M059J (cell line): ENCODE measurements at regions not wholly inside any gene's neighbourhood (a gene's known extent, or its start where the extent isn't known, plus 50 kb on each side); places are given as distances from the start of the nearest gene placed in this dataset.
"Not testable (repeated sequence)": the region's sequence is repeated elsewhere in the genome, so short reads cannot be mapped to it uniquely, and the experiment has no call there.

Experiments
- DNase-seq: peaks from one replicate; pipeline ENCODE4 v3.0.0-alpha.2; 2012; ENCODE audit warnings: low read depth

DNA sequence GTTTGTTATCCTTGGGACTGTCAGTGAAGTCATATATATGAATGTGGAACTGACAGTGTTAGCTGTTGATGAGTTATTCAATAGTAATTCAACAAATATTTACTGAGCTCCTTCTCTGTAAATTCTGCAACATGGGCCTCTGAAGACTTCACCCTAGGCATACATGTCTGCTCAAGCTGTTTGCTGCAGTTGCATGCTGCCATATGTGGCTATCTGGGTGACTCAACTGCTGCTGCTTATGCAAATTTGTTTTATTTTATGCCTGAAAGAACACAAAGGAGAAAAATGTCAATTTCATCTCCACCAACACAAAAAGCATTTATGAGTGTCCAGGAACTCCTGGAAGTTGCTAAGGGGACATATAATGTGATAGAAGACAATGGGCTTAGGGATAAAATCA is 417.6 kb downstream of the AASDHPPT start:
- peak; percentile 64 for DNase-seq

DNA sequence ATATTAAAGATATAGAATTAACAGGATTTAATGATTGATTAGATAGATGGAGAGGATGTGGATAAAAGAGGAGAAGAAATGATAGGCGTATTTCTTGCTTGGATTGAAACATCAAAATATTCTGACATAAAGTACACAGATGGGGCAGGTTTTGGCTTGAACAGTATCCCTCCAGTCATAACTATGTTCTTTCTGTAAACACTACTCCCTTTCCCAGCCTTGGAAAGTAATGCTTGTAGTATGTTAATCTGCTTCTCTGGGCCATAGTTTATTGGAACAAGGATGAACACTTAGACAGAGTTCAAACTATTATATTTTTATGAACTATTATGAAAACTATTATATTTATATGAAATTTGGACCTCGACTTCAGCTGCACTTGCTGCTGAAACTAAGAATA is 419.2 kb downstream of the AASDHPPT start:
- no peak for DNase-seq

DNA sequence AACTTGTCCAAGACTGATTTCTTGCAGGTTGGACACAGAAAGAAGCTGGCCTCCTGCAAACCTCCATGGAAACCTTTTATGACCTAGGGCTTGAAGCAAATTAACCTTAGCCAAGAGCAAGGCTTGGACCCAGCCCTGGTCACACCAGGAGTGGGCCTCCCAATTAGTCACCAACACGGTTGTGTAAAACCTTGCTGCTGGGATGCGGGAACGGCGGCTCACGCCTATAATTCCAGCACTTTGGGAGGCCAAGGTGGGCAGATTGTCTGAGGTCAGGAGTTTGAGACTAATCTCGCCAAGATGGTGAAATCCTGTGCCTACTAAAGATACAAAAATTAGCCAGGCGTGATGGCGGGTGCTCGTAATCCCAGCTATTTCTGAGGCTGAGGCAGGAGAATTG is 419.9 kb downstream of the AASDHPPT start:
- no peak for DNase-seq

DNA sequence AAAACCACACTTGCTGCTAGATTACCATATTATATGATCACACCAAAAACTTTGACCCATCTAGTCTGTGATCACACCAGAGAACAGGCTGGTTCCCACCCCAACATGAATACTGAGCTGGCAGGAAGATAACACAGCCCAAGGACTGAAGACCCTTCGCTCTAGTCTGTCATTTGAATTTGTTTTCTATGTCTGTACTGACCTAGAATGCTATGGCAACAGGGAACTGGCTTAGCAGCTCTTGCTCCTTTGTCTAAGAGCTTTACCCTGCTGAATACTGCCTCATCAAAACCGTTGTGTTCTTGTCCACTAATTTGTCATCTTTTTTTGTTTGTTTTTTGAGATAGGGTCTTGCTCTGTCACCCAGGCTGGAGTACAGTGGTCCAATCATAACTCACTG is 420.4 kb downstream of the AASDHPPT start:
- DNase-seq = no peak

DNA sequence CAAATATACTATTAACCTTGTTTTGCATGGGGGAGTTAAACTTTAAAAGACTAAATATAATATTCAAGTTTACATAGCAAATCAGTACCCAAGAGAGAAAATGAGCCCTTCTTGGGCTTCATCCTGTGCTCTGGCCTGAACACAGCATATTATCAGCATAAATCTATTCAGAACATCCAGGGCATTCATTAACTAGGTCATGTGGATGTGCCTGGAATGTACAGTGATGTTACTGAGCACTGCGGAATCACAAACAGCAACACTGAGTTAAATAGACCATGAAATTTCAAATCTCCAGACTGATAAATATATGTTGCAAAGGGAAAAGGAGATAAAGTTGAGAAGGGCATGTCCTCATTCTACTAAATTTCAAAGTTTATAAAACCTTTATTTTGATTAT is 426.4 kb downstream of the AASDHPPT start:
- DNase-seq = no peak

DNA sequence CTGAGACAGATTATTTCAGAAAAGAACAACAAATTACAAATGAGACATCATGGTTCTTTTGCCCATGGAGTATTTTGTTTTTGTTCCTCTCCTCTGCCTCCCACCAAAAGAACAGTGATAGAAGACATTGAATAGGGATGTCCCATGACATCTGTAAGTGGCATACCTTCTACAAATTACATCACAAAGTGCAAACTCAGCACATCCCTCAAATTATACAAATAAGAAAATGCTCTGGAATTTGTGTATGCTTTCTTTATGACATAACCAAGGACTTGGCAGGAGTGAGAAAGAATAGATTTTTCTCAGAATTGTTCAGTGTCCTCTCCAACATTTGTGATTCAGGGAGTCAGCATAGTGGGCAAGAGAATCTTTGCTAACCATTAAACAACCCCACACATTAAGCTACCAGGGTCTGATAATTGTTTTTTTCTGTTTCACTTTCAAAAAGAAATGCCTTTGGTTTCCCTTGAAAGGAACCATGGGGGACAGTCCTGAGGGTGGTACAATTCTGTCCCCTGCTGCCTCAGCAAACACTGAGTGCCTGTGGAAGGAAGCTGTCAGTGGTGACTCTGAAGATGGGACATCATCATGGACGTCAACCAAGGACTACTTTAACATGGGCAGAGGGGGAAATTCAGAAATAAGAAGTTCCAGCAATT is 430.3 kb downstream of the AASDHPPT start:
- no peak for DNase-seq

DNA sequence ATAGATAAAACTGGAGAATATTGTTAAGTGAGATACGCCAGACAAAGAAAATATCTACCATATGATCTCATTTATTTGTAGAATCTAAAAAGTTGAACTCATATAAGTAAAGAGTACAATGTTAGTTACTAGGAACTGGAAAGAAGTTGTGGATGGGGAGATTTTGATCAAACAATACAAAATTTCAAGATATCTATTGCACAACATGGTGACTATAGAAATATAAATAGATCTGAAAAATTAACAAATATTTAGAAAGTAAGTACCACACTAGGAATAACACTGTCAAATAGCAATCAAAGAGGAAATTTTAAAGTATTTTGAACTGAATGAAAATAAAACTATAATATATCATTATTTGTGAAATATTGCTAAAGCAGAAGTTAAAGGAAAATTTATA is 437.2 kb downstream of the AASDHPPT start:
- no peak for DNase-seq

DNA sequence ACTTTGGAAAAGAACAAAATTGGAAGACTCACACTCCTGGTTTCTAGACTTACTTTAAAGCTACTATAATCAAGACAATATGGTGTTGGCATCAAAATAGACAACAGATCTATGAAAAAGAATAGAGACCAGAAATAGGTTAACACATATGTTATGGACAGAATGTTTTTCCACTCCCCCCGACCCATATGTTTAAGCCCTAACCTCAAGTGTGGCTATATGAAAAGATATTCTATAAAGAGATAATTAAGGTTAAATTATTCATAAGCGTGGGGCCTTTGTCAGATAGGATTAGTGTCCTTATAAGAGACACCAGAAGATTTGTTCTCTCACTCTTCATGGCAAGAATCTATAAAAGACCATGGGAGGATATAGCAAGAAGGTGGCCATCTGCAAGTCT is 440.0 kb downstream of the AASDHPPT start:
- DNase-seq = no peak

DNA sequence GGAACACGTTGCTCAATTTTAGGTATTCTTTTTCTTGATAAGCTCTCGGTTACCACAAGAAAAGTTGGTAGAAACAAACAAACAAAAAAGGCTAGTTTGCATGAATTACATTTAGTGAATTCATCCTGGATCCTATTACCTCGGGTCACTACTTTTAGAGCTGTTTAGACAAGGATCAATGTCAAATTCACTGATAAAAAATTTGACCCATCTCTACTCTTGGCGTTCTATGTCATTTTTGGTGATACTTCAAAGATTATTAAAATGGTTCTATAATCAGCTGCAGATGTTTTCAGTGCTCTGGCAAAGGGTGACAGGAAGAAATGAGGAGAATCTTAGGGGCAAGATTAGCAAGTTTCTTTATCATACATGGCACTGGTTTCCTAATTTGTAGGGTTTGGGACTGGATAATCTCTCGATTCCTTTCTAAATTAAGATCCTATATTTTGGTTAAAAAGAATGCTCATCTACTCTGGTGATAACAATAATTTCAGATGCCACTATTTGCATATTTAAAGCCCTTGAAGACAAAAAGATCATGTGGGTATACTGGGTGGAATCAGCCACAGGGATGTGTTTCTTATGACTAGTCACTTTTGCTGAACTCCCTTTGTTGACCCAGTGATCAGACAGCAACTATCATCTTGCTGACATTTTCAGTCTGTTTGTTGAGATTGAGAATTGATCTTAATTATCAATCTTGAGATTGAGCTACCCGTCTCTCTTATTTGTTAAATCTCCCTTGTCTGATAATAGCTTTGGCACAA is 442.9 kb downstream of the AASDHPPT start:
- no peak for DNase-seq

DNA sequence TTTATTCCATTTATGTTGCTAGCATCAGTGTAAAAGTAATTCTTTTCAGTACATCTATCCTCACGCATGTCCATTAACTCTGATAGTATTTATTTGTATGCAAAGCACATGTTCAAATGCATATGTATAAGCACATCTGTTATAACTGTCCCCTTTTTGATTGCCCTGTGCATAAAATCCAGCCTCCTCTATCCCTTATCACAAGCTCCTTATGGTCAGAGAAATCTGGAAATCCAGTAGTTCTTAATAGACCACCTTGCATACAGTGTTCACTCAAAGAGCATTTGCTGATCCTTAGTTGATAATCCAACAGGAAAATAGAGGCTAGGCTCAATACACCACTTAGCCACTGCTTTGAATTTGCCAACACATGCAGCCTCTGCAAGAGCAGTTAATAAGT is 443.5 kb downstream of the AASDHPPT start:
- no peak for DNase-seq

DNA sequence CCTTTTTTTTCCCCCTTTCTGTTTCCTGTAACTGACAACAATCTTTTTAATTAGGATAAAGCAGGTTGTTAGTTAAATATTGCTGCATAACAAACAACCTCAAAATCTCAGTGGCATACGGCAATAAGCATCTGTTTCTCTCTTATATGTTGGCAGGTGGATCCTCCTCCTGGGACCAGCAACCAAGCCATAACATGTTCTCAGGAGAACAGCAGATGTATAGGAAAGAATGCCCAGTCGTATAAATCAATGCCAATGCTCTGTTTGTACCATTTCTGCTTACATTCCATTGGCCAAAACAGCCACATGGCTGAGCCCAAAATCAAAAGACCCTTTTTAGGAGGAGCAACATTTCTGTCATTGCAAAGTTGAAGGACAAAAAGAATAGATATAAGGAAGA is 445.7 kb downstream of the AASDHPPT start:
- DNase-seq = no peak

DNA sequence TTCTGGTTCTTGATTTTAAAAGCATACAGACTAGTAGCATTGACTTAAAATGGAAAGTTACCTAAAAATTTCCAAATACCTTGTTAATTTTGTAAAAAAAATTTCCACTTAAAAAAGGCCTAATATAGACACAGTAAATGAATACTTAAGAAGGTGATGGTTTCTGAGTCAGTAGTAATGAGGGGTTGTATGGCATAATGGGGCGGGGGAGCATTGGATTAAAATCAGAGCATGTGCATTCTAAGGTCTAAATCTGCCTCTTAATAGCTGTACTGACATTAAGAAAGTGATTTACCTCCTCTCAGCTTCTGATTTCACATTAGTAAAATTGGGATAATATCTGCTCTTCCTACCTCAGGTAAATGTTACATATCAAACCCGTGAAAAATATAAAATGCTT is 446.5 kb downstream of the AASDHPPT start:
- no peak for DNase-seq

DNA sequence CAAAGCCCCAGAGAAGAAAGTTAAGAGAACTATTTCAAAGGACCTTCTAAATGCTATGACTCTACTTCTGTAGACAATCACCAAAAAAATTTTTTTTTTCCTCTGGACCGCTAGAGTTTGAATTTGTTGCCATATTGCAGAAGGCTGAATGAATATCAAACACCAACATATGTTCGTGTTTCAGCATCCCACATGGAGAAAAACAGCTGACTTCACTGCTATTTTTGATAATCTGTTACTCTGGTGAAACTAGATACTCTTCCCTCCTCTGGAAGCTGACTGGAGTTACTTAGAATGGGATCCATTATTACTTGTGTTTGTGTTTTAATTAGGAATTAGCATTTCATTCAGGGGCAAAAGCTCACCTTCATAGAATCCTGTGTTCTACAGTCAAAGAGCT is 447.0 kb downstream of the AASDHPPT start:
- DNase-seq = no peak

DNA sequence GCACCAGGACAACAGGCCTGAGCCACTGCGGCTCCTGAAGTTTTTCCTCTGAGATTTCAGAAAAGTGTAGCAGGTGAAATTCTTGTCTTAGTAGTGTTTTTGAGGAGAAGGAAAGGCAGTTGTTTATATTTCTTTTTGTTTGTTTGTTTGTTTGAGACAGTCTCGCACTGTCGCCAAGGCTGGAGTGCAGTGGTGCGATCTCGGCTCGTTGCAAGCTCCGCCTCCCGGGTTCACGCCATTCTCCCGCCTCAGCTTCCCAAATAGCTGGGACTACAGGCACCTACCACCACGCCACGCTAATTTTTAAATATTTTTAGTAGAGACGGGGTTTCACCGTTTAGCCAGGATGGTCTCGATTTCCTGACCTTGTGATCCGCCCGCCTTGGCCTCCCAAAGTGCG is 454.2 kb downstream of the AASDHPPT start:
- not testable (repeated sequence) for DNase-seq

DNA sequence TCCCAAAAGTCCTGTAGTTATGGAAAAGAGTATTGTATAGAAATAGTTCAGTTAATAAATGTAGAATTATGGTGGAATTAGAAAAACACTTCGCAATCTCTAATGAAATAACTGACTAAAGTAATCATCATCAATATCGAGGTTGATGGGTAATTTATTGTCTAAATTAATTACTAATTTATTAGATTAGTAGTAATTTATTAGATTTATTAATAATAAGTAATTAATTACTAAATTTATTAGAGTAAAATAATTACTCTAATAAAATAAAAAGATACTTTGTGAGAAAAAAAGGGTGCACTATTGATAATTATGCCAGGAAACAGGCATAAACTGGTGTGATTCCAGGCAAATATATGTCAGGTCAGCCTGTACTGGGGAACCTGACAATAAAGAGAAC is 455.6 kb downstream of the AASDHPPT start:
- DNase-seq = no peak

DNA sequence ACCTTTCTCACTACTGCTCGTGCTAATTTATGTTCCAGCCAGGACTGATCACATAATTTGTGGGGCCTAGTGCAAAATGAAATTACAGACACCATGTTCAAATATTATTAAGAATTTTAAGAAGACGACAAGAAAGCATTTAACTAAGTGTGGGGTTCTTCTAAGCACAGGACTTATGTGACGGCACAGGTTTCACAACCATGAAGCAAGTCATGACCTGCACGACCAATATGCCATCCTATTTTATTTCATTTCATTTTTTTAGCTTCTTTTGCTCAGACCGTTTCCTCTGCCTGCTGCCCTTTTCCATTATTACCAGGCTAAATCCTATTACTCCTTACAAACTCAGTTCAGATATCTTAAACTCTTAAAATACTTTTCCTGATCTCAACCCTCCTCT is 462.5 kb downstream of the AASDHPPT start:
- DNase-seq = no peak

DNA sequence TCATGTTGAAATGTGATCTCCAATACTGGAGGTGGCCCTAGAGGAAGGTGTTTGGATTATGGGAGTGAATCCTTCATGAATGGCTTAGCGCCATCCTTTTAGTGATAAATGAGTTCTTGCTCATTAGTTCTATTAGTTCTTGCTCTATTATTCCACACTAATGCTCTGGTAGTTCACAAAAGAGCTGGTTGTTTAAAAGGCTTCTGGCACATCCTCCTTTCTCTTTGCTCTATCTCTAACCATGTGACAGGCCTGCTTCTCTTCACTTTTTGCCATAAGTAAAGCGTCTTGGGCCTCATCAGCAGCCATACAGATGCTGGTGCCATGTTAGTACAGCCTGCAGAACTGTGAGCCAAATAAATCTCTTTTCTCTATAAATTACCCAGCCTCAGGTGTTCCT is 469.9 kb downstream of the GUCY1A2 start:
- DNase-seq = no peak

DNA sequence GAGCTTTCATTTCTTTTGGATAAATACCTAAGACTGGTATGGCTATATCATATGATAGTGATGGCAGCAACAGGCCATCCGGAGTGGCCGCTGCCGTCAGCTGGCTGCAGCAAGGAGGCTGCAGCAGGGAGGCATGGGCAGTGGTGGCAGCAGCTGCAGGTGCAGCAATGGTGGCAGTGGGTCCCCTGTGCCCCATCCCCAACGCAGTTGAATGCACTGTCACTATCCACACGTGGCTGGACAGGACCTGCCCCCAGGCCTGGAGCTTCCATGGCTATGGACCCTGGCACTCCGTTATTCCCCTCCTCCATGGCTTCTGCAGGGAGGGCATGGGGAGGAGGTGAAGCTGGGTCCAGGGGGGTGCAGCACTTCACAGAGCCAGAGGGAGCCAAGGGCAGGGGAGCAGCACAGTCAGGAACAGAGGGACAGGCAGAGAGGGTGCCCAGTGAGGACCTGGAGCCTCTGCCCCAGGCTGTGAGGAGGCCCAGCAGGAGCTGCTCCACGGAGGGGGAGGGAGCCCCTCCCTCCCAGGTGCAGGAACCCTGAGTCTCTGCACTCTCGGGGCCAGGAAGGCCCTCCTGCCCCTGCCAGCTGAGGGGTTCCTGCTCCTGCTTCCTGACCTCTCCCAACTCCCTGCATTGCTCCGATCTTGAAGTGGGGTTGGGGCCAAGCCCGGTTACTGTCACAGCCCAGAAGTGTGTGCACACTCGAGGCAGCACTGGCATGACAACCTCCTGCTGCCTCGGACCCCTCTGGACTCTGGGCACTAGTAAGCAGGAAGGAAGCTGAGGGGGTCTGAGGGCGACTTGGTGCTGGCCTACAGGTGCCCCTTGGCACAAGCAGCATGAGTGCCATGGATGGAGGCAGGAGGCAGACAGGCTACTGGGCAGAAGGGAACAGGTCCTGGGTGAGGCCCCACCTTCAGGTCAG is 466.3 kb downstream of the GUCY1A2 start:
- DNase-seq = no peak

DNA sequence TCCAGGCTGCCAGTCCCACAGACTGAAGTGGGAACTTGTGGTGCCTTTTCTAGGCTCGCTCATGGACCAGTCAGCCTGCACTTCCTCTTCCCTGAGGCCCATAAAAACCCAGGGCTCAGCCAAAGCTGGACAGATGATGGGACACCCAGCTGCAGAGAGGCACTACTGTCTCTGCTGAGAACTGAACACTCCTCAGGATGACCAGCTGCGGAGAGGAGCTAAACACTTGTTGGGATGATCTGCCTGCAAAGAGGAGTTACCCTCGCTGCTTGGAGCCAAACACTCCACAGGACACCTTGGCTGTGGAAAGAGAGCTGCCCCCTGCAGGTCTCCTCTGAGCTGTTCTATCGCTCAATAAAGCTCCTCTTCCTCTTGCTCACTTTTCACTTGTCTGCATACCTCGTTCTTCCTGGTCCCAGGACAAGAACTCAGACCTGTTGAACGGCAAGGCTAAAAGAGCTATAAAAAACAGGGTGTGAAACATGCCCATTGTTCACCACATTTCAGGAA is 465.5 kb downstream of the GUCY1A2 start:
- no peak for DNase-seq

DNA sequence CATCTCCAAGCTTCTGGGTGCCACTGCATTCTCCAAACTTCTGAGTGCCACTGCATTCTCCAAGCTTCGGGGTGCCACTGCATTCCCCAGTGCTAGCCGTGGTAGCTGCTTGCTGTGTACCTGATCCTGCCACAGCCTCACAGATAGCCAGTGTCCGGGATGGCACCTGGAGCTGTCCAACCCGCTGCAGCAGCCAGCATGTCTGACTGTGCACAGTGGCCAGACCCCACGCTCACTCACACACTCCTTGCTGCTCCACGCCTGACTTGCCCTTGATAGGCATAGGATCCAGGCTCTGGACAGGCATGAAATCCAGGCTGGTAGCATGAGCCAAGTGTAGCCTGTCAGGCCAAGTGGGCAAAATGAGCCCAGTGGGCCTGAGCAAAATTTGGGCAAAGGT is 465.0 kb downstream of the GUCY1A2 start:
- no peak for DNase-seq

DNA sequence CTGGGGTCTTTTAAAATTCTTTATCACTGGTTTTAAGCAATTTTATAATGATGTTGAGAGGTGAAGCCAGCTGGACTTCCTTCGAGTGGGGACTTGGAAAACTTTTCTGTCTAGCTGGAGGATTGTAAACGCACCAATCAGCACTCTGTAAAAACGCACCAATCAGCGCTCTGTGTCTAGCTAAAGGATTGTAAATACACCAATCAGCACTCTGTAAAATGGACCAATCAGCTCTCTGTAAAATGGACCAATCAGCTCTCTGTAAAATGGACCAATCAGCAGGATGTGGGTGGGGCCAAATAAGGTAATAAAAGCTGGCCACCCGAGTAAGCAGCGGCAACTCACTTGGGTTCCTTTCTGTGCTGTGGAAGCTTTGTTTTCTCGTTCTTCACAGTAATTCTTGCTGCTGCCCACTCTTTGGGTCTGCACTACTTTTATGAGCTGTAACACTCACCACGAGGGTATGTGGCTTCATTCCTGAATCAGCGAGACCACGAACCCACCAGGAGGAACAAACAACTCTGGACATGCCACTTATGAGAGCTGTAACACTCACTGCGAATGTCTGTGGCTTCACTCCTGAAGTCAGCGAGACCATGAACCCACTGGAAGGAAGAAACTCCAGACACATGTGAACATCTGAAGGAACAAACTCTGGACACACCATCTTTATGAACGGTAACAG is 462.6 kb downstream of the GUCY1A2 start:
- DNase-seq = peak; percentile 12

DNA sequence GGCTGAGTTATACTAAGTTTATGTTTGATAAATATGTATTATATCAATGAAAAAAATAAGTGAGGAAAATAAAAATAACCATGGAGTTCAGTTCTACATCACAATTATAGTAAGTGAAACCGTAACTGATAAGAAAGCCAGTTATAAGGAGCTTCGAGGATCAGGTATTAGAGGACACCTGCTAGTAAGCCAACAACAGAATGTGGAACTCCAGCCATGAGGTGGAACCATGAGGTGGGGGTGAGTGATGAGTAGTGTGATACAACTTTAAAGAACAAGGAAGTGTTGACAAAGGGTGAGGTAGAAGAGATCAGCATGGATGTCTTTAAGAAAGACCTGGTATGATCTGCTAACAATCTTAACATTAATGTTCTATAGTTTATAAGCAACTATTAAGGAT is 452.9 kb downstream of the GUCY1A2 start:
- no peak for DNase-seq
